GM19468 (cell line): ENCODE measurements at regions not wholly inside any gene's neighbourhood (a gene's known extent, or its start where the extent isn't known, plus 50 kb on each side); places are given as distances from the start of the nearest gene placed in this dataset.

Source experiments
- ATAC-seq: cut with Tn5 transposase; IDR thresholded peaks from one replicate; pipeline ENCODE4 v1.9.1; 2021; ENCODE audit warnings: mild to moderate bottlenecking, moderate library complexity, moderate number of reproducible peaks; ENCODE audit not compliant: unreplicated experiment; ENCODE audit errors: extremely low read depth

DNA sequence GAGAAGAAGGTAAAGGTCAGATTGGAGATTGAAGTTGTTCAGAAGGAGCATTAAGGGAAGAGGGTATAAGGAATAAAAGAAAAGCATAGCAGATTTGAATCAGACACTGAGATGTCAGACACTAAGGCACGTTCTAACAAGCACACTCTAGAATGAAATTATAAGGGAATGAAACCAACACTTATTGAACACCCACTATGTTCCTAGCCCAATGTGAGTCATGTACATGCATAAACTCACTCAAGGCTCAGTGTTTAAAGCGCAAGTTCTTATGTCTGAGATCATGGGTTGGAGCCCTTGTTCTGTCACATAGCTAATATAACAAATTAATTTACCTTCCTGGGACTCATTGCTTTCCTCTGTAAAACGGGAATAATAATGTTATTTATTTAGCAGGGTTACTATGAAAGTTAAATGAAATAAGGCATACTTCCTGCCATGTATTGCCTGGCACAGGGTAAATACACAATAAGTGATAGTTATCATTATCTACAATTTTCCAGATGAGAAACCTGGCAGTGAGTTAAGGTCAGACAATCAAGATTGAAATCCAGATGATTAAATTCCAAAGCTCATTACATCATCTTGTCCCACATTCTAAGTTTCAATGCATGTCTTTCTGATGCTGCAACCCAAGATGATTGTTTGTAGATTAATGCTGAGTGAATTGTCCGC lies 68.3 kb upstream of the DACH1 start:
- ATAC-seq, result no peak

DNA sequence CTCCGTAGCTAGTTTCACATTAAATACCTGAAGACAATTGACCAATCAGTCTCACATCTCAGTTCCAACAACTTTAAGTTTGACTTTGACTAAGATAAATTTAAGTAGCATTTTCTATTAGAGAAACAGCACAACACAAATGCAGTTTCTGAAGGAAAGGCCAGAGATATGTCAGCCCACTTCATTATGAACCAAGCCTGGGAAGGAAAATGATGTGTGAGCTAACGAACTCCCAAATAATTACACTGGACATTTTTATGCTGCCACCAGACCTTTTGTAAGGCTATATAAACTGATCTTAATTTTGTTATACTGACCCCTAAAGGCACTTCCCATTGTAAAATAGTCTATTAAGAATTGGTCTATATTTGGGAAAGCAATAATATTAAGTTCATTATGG lies 57.9 kb upstream of the DACH1 start:
- no peak for ATAC-seq

GRCh38 chr13:71922194-71922593 lies 55.2 kb upstream of the DACH1 start:
- ATAC-seq, result no peak
